Islet precursor cell (in vitro differentiated cells): ENCODE measurements at regions not wholly inside any gene's neighbourhood (a gene's known extent, or its start where the extent isn't known, plus 50 kb on each side); places are given as distances from the start of the nearest gene placed in this dataset.
A peak's percentile ranks its signal among the peaks of the same experiment; 100 is the strongest.
"Not testable (repeated sequence)": the region's sequence is repeated elsewhere in the genome, so short reads cannot be mapped to it uniquely, and the experiment has no call there.

ENCODE experiments used
- DNase-seq: peaks from one replicate; pipeline ENCODE4 v3.0.0-alpha.2; 2018

DNA sequence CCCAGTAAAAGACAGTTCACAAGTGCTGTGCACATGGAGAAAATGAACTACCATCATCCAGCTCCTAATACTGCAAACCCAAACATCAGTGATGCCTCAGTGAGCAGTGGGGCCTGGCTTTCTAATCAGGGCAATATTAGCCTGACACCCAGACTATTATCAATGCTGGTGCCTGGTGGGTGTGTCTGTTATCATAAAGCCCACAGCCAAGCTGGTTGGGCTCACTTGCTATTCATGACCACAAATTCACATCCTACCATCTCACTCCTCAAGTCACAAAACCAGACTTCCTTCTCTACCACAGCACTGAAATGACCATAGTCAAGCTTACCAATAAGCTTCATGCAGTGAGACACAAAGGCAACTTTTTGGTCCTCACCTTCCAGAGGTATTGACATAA lies 180.8 kb upstream of the PLN start:
- no peak for DNase-seq

DNA sequence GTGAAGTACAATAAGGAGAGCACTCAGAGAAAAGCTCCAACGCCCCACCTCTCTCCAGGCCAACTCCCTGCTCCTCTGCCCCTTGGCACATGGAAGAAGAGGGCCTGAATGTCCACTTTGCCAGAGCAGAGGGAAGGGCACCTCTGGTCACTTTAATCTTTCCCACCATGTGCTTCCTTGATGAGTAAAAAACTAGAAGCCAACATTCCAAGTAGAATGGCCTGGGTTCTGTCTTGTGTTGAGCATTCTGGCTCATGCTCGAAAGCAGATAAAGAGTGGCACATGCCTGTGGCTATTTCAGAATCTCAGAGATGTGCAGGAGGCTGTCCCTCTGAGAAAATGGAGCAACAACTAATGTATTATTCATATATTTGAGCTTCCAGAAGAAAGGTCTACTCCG lies 177.4 kb upstream of the PLN start:
- DNase-seq = no peak

GRCh38 chr6:118371955-118372354 lies 176.1 kb upstream of the PLN start:
- no peak for DNase-seq

DNA sequence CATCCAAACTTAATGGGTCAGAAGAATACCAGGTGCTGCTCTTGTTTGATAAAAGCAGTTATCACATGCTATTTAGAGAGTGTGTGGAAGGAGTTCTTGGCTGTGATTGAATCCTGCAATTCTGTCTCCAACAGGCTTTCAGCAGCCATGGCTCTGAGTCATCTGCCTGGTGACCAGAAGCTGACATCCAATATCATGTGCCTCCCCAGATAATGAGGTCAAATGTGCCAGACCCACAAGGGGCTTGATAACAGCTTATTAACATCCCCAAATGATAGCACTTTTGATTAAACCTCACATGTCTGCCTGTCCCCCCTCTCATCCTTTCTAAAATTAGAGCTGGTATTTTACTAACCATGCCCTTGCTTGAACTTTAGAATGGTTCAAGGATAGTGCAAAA lies 175.7 kb upstream of the PLN start:
- peak; percentile 54 for DNase-seq

DNA sequence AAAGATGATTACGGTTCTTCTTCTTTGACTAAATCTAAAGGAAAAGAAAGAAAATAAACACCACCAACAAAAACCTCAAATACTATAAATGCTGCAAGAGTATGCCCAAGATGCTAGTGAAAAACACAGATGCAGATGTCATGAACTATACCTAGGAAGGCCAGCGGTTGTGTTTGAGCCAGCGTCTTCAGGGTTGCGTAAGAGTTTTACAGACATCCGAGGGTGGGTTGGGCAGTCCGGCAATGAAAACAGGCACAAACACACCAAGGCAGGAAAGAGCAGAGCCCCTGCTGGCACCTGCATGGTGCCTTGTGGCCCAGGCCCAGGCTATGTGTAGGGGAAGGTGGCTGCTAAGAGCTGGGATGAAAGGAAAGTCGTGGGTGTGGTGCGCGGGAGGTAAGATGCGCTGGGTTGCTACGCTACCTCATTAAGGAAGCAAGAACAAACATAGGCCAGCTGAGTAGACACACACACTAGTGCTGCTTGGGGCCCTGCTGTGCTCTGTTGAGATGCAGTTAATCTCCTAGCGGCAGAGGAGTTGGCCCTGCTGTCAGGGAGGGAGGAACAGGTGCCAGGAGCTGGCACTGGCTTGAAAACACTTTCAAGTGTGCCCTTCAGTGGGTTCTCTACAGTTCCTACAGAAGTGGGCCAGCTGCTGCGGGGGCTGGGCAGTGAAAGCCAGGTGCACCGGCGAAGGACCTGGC lies 170.2 kb upstream of the PLN start:
- no peak for DNase-seq

GRCh38 chr6:118380620-118381019 lies 167.5 kb upstream of the PLN start:
- not testable (repeated sequence) for DNase-seq

DNA sequence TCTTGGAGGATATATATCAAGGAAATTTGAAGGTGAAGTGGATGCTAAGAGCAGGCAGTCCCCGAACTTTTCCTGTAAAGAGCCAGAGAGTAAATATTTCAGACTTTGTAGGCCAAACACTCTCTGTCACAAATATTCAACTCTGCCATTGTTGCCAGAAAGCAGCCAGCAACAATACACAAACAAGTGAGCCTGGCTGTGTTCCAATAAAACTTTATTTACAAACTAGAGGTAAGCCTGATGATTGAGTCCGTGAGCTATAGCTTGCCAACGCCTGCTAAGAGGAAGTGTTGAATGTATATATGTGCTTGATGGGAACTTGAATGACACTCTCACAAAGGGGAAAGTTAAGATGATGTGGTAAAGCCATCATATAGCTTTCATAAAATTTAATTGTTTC lies 166.0 kb upstream of the PLN start:
- DNase-seq = no peak

GRCh38 chr6:118383924-118384323 lies 164.2 kb upstream of the PLN start:
- DNase-seq = no peak

DNA sequence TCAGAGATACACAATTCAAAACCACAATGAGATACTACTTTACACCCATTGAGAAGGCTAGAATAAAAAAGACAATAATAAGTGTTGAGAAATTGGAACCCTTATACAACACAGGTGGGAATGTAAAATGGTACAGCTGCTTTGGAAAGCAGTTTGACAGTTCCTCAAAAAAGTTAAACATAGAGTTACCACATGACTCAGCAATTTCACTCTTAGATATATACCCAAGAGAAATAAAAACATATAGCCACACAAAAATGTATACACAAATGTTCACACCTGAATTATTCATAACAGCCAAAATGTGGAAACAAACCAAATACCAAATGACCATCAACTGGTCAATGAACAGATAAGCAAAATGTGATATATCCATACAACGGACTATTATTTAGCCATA lies 161.1 kb upstream of the PLN start:
- no peak for DNase-seq

DNA sequence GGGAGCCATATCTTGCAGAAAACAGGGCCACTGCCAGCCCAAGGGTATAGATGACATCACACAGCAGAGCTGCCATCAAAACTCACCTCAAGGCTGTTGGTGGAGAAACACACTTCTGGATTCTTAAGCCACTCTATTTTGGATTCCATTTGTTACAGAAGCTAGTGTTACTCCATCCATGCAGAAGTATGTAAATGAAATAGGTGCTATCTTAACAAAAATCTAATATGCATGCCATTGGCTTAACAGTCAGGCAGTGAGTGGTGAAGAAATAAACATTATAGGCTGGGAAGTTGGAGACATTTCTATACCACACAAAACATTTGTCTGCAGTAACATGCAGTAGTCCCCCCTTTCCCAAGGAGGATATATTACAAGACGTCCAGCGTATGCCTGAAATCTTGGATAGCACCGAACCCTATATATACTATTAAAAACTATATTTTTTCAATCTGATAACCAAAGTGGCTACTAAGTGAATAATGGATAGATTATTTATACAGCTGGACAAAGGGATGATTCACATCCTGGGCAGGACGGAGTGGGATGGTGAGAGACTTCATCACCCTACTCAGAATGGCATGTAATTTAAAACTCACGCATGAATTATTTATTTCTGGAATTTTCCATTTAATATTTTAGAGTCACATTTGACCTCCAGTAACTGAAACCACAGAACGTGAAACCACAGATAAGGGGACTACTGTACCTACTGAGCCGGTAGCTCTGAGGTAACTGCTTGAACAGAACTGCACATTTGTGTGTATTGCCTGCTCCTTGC lies 160.0 kb upstream of the PLN start:
- no peak for DNase-seq

DNA sequence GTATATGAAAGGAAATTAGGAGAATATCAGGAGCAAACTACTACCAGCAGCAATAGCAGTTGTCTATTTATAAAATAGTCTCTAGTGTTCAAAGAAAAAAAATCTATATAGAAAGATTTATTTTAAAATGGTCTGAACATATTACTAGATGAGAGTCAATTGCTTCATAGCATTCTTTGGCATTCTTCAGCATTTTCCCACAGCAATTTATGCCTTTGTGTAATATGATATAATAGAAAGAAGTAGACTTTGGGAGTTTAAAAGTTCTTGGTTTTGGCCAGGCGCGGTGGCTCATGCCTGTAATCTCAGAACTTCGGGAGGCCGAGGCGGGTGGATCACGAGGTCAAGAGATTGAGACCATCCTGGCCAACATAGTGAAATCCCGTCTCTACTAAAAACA lies 157.0 kb upstream of the PLN start:
- DNase-seq = no peak

DNA sequence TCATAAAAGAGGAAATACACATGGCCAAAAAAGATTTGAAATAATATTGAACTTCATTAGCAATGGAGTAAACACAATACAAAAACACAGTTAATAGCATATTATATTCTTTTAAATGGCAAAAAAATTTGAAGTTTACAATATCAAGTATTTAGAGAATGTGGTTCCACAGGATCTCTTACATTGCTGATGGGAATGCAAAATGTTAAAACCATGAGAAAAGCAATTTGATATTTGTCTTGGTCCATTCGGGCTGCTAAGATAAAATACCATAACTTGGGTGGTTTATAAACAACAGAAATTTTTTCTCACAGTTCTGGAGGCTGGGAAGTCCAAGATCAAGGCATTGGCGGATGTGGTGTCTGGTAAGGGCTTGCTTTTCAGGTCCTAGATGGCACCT lies 154.0 kb upstream of the PLN start:
- DNase-seq = no peak

DNA sequence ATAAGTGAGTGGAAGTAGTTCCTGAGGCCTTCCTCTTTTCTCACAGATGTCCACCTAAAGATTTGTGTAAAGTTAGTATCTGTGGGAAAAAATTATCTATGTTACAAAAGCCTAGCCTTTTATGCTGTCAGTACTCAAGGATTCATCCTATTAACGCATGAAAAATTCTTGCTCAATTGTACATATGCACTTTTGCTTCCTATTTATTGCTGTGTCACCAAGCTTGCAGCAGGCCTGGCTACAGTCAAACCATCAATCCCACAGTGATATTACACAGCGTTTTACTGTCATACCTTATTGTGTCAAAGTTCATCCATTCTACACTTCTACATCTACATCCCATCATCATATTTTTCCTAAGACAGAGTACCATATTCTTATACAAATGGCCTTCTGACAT lies 151.1 kb upstream of the PLN start:
- DNase-seq = no peak

DNA sequence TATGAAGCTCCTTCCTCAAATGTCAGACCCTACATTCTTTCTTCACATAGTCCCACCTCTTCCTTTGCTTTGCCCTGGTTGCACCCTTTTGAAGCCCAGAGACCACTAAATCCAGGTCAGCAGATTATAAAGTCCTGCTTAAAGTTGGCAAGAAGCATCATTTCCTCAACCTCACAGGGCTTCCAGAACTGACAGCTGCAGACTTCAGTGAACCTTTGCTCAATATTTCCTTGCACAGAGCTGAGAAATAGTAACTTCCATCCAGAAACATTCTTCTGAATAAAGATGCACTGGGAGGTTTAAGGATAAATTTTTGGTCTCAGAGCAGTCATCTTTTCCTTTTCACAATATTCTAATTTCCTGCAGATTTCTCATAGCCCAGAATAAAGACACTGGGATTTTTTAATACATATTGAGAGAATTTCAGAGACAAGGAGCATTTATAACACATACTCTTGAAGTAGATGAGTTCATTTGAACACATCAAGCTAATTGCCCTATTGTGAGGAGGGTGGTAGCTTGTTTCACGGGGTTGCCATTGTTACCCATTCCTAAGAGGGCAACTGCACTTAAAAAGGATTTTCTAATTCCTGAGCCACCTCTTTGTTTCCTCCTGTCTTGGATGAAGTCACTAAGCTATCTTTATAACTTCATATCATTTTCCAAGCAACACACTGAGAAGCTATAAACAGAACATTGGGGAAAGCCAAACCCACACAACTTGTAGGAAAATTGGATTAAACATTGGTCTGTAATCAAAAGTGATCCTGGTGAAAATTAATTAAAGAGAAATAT lies 150.2 kb upstream of the PLN start:
- DNase-seq = no peak

DNA sequence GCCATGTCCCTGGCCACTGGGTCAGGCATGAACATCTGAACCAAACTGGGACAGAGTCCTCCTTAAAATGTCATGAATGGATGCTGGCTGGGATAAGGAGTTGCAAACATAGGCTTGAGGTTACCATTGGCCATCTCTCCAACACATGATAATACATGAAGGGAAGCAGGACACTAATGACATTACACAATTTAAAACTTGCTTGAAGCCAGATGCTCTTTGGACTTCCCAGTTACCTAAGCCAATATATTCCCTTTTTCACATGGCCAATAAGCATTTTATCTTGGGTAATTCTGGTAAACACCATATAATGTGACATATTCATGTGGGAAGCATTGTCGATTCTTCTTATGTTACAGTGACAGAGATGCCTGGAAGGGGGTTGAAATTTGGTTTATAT lies 148.0 kb upstream of the PLN start:
- DNase-seq = no peak

DNA sequence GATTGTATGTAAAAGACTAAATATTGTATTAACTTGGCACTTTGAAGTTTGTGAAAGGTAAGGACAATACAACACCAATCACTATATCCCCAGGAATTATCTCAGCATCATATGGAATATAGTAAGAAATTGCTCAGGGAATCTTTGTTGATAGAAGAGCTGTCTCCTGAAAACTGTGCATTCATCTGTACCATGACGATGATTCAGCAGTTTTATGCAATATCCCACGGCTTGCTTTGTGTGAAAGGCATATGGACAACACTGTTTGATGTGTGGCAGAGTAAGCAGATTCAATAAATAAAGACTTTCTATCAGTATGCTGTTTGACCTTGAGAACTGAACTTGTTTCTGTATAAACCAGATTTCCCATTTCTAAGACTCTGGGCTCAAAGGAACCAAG lies 147.5 kb upstream of the PLN start:
- no peak for DNase-seq

DNA sequence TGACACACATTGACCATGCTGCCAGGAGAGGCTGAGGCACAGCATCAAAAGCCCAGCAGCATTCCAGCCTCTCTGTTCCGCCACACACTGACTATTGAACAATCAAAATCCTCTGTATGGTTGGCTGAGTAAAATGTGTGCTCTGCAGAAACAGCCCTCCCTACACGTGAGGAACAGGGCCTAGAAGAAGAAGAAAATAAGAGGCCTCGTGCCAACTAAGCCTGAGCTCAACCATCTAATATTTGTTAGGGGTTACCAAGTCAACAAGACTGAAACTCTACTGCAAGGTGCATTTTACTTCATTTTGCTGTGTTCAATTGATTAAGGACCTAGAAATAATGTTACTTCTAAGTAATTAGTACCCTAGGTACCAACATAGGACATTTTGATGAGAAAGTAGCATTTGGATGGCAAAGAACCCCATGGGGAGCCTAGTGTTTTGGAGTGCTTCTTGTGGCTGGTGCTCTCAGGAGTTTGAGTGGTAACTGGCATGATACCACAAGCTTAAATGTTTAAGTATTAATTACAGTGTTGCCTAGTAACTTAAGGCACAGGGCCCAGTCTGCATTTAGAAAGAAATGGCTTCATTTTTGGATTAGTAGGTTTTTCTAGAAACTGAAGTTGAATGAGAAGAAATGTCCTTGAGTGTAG lies 146.6 kb upstream of the PLN start:
- DNase-seq = no peak

DNA sequence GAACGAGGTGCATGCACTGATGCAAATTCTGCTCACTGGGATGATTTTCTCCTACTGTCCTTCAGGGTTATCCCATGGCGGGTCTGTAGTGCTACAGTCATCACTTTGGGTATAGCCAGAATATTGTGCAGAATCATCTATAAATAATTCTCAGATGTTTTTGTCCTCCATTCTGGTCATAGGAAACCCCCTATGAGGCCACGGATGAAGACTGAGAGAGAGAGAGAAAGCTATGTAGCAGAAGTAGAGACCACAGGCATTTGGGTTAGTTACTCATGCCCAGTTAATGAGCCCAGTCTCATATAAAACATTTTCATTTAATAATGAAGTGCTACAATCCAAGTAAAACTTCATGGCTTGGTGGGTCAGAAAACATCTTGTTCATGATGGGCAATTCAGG lies 145.1 kb upstream of the PLN start:
- DNase-seq = no peak

GRCh38 chr6:118408863-118409262 lies 139.2 kb upstream of the PLN start:
- no peak for DNase-seq

- DNase-seq = no peak
Observed at GRCh38 chr6:118410001-118410400, 138.1 kb upstream of the PLN start.
